Fibroblast of lung (primary cell): ENCODE measurements at regions not wholly inside any gene's neighbourhood (a gene's known extent, or its start where the extent isn't known, plus 50 kb on each side); places are given as distances from the start of the nearest gene placed in this dataset.

Experiments
- DNase-seq, 2 donors: peaks; one replicate each; pipeline versions ENCODE4 v3.0.0 to v3.0.0-alpha.2; 2010; ENCODE audit warnings: low read depth in 2 of 2
- H2AFZ ChIP-seq: 2 replicates; pipeline ENCODE4 v1.5.1; 2012; ENCODE audit warnings: low read length, control low read depth, inconsistent platforms
- H3K27ac ChIP-seq: 2 replicates; pipeline ENCODE4 v1.5.1; 2011; ENCODE audit warnings: low read length, control low read depth; ENCODE audit not compliant: insufficient read depth
- H3K27me3 ChIP-seq: 2 replicates; pipeline ENCODE4 v1.5.1; 2011; ENCODE audit warnings: mild to moderate bottlenecking, low read length; ENCODE audit not compliant: control insufficient read depth, insufficient read depth
- H3K36me3 ChIP-seq: 2 replicates; pipeline ENCODE4 v1.5.1; 2011; ENCODE audit warnings: low read length; ENCODE audit not compliant: control insufficient read depth, insufficient read depth
- H3K4me1 ChIP-seq: 2 replicates; pipeline ENCODE4 v1.5.1; 2011; ENCODE audit warnings: low read length; ENCODE audit not compliant: control insufficient read depth, insufficient read depth; ENCODE audit errors: extremely low read depth
- H3K4me2 ChIP-seq: 2 replicates; pipeline ENCODE4 v1.5.1; 2011; ENCODE audit warnings: low read length, control low read depth; ENCODE audit not compliant: insufficient read depth; ENCODE audit errors: extremely low read depth
- H3K4me3 ChIP-seq, 4 experiments: fragments of 200-600 bp in 1 of 4; sonication (generic) in 1 of 4; replicated peaks in 1 of 4; 2 replicates each; pipeline ENCODE4 v1.5.1; 2011 to 2016; ENCODE audit warnings: low read length in 4 of 4, low read depth in 3 of 4, mild to moderate bottlenecking in 3 of 4, control low read depth in 2 of 4, inconsistent platforms in 1 of 4, mixed read lengths in 1 of 4; ENCODE audit not compliant: insufficient read depth in 1 of 4; ENCODE audit errors: control extremely low read depth in 1 of 4
- H3K79me2 ChIP-seq: 2 replicates; pipeline ENCODE4 v1.5.1; 2012; ENCODE audit warnings: mild to moderate bottlenecking, low read length, inconsistent platforms; ENCODE audit not compliant: control insufficient read depth, insufficient read depth
- H3K9ac ChIP-seq: 2 replicates; pipeline ENCODE4 v1.5.1; 2011; ENCODE audit warnings: mild to moderate bottlenecking, low read length, control low read depth; ENCODE audit not compliant: insufficient read depth
- H3K9me3 ChIP-seq: 2 replicates; pipeline ENCODE4 v1.5.1; 2012; ENCODE audit warnings: low read depth, low read length; ENCODE audit not compliant: control insufficient read depth, insufficient read depth
- H4K20me1 ChIP-seq: 2 replicates; pipeline ENCODE4 v1.5.1; 2011; ENCODE audit warnings: low read length; ENCODE audit not compliant: control insufficient read depth, insufficient read depth; ENCODE audit errors: extremely low read depth
- EZH2 ChIP-seq: IDR thresholded peaks from 2 replicates; pipeline ENCODE4 v1.5.1; 2012; ENCODE audit warnings: low read length, control low read depth, mild to moderate bottlenecking; ENCODE audit errors: missing control alignments
- TF ChIP-seq, protein P1 (sequence below), 2 donors: IDR thresholded peaks in 1 of 2; conservative IDR thresholded peaks in 1 of 2; 1 replicate in 1 of 2; 2 replicates in 1 of 2; pipeline ENCODE4 v1.5.1; 2011 to 2012; ENCODE audit warnings: low read length in 2 of 2, control low read depth in 1 of 2, inconsistent platforms in 1 of 2, low read depth in 1 of 2, mild to moderate bottlenecking in 1 of 2

DNA sequence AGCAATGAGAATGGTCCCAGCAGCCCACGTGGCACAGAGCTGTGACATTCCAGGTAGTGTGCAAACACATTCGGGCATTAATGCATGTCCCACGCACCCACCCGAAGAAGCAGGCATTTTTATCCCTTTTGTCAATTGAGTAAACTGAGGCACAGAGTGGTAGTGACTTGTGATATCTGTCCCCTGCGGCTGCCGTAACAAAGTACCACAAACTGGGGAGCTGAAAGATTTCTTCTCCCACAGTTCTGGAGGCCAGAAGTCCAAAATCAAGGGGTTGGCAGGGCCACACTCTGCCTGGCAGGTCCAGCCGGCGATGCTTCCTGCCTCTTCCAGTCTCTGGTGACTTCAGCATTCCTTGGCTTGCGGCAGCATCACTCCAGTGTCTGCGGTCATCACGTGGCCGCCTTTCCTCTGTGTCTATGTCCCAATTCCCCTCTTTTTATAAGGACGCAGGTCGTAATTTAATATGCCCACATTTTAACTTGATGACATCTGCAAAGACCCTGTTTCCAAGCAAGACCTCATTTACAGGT lies 221.9 kb upstream of the GSE1 start:
- no peak overlapping the region for H3K4me2 ChIP-seq
- DNase-seq: no peak
- no peak overlapping the region for H3K4me3 ChIP-seq
- no peaks in the 10 kb centered on the region for H4K20me1 ChIP-seq
- H3K27ac ChIP-seq: peak overlapping the region; percentile 31
- H3K79me2 ChIP-seq: no peaks in the 10 kb centered on the region
- H2AFZ ChIP-seq: no peak overlapping the region
- peaks cover 29% of the 10 kb centered on the region for H3K4me1 ChIP-seq
- no peaks in the 10 kb centered on the region for H3K9me3 ChIP-seq
- H3K27me3 ChIP-seq: no peaks in the 10 kb centered on the region
- TF ChIP-seq EZH2: no peak
- TF ChIP-seq, protein P1, sequence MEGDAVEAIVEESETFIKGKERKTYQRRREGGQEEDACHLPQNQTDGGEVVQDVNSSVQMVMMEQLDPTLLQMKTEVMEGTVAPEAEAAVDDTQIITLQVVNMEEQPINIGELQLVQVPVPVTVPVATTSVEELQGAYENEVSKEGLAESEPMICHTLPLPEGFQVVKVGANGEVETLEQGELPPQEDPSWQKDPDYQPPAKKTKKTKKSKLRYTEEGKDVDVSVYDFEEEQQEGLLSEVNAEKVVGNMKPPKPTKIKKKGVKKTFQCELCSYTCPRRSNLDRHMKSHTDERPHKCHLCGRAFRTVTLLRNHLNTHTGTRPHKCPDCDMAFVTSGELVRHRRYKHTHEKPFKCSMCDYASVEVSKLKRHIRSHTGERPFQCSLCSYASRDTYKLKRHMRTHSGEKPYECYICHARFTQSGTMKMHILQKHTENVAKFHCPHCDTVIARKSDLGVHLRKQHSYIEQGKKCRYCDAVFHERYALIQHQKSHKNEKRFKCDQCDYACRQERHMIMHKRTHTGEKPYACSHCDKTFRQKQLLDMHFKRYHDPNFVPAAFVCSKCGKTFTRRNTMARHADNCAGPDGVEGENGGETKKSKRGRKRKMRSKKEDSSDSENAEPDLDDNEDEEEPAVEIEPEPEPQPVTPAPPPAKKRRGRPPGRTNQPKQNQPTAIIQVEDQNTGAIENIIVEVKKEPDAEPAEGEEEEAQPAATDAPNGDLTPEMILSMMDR (conservative IDR thresholded peaks at IDR 0.05 in 1 of 2, IDR thresholded peaks at IDR 0.05 in 1 of 2; ENCODE audit: low read depth in 1 of 2, low read length in 2 of 2): no peak
- no peaks in the 10 kb centered on the region for H3K36me3 ChIP-seq
- H3K9ac ChIP-seq: no peak overlapping the region

DNA sequence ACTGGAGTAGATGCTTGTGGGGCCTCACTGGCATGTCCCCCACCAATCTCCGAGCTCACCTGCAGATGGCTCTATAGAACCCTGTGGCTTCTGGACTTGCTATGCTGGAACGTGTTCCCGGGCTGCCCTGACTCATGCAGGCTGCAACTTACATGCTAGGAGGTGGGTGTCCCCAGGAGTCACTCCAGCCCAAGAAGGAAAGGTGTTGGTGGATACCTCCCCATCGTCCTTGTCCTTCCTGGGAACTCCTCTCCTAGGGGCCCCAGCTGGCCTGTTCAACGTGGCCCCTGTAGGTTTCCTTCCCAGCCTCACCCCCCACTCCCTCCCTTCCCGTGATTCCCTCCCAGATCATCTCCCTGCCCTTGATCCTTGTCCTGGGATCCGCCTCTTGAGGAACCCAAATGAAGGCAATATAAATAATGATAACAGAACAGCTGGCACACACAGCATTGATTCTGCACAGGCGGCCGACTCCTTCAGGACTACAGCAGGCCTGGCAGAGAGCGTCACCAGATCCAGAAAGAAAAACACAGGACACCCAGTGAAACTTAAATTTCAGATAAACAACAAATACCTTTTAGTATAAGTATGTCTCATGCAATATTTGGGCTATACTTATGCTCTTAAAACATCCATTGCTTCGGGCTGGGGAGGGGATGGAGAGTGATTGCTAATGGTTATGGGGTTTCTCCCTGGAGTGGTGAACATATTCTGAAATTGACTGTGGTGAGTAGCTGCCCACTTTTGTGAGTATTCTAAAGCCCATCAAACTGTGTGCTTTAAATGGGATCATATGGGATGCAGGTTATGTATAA lies 221.1 kb upstream of the GSE1 start:
- Histone ChIP-seq H3K9me3 (no peaks in the 10 kb centered on the region), H3K27me3 (no peaks in the 10 kb centered on the region), H3K4me3 (no peak overlapping the region), H2AFZ (no peak overlapping the region), H3K79me2 (no peaks in the 10 kb centered on the region), H3K27ac (no peak overlapping the region), H3K4me1 (peaks cover 37% of the 10 kb centered on the region), H4K20me1 (no peaks in the 10 kb centered on the region), H3K36me3 (no peaks in the 10 kb centered on the region), H3K4me2 (no peak overlapping the region), H3K9ac (no peak overlapping the region)
- DNase-seq: no peak
- TF ChIP-seq EZH2: no peak
- TF ChIP-seq, protein P1 (conservative IDR thresholded peaks at IDR 0.05 in 1 of 2, IDR thresholded peaks at IDR 0.05 in 1 of 2; ENCODE audit: low read depth in 1 of 2, low read length in 2 of 2): no peak

DNA sequence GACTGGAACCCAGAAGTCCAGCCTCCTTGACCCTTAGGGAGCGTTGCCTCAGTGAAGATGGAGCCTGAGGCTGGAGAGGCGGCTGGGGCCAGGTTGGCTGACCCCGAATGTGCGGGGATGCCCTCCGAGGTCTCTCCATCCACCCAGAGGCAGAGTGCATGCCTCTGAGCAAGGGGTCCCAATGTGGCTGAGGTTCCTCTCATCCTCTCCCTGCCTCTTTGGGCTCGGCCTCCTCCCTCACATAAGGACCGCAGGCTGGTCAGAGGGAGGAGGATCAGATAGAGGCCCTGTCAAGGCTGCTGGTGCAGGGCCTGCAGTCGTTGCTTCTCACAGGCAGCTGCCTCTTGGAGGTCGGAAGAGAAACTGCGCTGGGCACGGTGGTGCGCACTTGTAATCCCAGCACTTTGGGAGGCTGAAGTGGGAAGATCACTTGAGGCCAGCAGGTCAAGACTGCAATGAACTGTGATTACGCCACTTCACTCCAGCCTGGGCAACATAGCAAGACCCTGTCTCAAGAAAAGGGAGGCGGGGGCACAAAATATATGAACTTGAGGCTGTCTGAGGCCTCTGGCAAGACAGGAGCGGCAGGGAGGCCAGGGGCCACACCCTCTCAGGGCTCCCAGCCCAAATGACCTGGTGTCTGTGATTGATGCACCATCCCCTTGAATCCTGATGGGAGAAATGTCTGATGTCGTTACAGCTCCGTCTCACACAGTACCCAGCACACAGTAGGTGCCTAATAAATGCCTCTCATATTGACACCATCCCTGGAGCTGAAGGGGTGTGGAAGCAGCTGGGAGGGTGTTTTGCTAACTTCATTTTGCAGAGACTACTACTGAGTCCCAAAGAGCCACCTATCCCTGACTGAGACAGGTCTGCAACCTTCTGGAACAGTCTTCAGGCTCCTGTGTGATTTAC lies 220.1 kb upstream of the GSE1 start:
- H4K20me1 ChIP-seq: no peaks in the 10 kb centered on the region
- peaks cover 39% of the 10 kb centered on the region for H3K4me1 ChIP-seq
- no peak overlapping the region for H3K9ac ChIP-seq
- no peak overlapping the region for H2AFZ ChIP-seq
- H3K36me3 ChIP-seq: no peaks in the 10 kb centered on the region
- no peaks in the 10 kb centered on the region for H3K27me3 ChIP-seq
- no peaks in the 10 kb centered on the region for H3K79me2 ChIP-seq
- H3K4me3 ChIP-seq: no peak overlapping the region
- DNase-seq: no peak
- no peaks in the 10 kb centered on the region for H3K9me3 ChIP-seq
- H3K4me2 ChIP-seq: no peak overlapping the region
- no peak overlapping the region for H3K27ac ChIP-seq
- TF ChIP-seq, protein P1 (conservative IDR thresholded peaks at IDR 0.05 in 1 of 2, IDR thresholded peaks at IDR 0.05 in 1 of 2; ENCODE audit: low read depth in 1 of 2, low read length in 2 of 2): no peak
- TF ChIP-seq EZH2: no peak
